ENCODE measurements at regions not wholly inside any gene's neighbourhood (a gene's known extent, or its start where the extent isn't known, plus 50 kb on each side); places are given as distances from the start of the nearest gene placed in this dataset.

GRCh38 chr4:28822163-28822562, 1898.0 kb upstream of the PCDH7 start:
- no peak for TF ChIP-seq CTCF (conservative IDR thresholded peaks at IDR 0.05 in 1 of 2, IDR thresholded peaks at IDR 0.05 in 1 of 2; ENCODE audit: low read depth in 1 of 2, low read length in 2 of 2)
- Histone ChIP-seq H3K4me2 (ENCODE audit: extremely low read depth, insufficient read depth, low read length) (no peak overlapping the region), H3K4me3 (replicated peaks in 1 of 4; ENCODE audit: control extremely low read depth in 1 of 4, insufficient read depth in 1 of 4, low read depth in 3 of 4, low read length in 4 of 4) (no peak overlapping the region), H3K9ac (ENCODE audit: insufficient read depth, low read length) (no peak overlapping the region), H2AFZ (ENCODE audit: low read length) (no peak overlapping the region), H3K36me3 (ENCODE audit: control insufficient read depth, insufficient read depth, low read length) (no peaks in the 10 kb centered on the region), H4K20me1 (ENCODE audit: control insufficient read depth, extremely low read depth, insufficient read depth, low read length) (no peaks in the 10 kb centered on the region), H3K4me1 (ENCODE audit: control insufficient read depth, extremely low read depth, insufficient read depth, low read length) (no peaks in the 10 kb centered on the region), H3K9me3 (ENCODE audit: control insufficient read depth, insufficient read depth, low read depth, low read length) (no peaks in the 10 kb centered on the region), H3K27me3 (ENCODE audit: control insufficient read depth, insufficient read depth, low read length) (no peaks in the 10 kb centered on the region), H3K27ac (ENCODE audit: insufficient read depth, low read length) (no peak overlapping the region), H3K79me2 (ENCODE audit: control insufficient read depth, insufficient read depth, low read length) (no peaks in the 10 kb centered on the region)
- DNase-seq (ENCODE audit: low read depth in 2 of 2) = no peak

DNA sequence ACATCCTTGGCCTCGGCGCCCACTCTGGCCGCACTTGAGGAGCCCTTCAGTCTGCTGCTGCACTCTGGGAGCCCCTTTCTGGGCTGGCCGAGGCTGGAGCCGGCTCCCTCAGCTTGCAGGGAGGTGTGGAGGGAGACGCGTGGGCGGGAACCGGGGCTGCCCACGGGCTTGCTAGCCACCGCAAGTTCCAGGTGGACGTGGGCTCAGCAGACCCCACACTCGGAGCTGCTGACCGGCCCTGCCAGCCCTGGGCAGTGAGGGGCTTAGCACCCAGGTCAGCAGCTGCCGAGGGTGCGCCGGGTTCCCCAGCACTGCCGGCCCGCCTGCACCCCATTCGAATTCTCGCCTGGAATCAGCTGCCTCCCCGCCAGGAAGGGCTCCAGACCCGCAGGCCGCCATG, 1892.3 kb upstream of the PCDH7 start:
- H3K9ac ChIP-seq (ENCODE audit: insufficient read depth, low read length) = no peak overlapping the region
- H2AFZ ChIP-seq (ENCODE audit: low read length) = no peak overlapping the region
- no peak for DNase-seq (ENCODE audit: low read depth in 2 of 2)
- H3K36me3 ChIP-seq (ENCODE audit: control insufficient read depth, insufficient read depth, low read length) = no peaks in the 10 kb centered on the region
- H3K4me1 ChIP-seq (ENCODE audit: control insufficient read depth, extremely low read depth, insufficient read depth, low read length) = no peaks in the 10 kb centered on the region
- no peak overlapping the region for H3K4me2 ChIP-seq (ENCODE audit: extremely low read depth, insufficient read depth, low read length)
- H3K27ac ChIP-seq (ENCODE audit: insufficient read depth, low read length) = no peak overlapping the region
- no peaks in the 10 kb centered on the region for H3K9me3 ChIP-seq (ENCODE audit: control insufficient read depth, insufficient read depth, low read depth, low read length)
- no peaks in the 10 kb centered on the region for H3K27me3 ChIP-seq (ENCODE audit: control insufficient read depth, insufficient read depth, low read length)
- H4K20me1 ChIP-seq (ENCODE audit: control insufficient read depth, extremely low read depth, insufficient read depth, low read length) = no peaks in the 10 kb centered on the region
- no peaks in the 10 kb centered on the region for H3K79me2 ChIP-seq (ENCODE audit: control insufficient read depth, insufficient read depth, low read length)
- H3K4me3 ChIP-seq (replicated peaks in 1 of 4; ENCODE audit: control extremely low read depth in 1 of 4, insufficient read depth in 1 of 4, low read depth in 3 of 4, low read length in 4 of 4) = no peak overlapping the region
- no peak for TF ChIP-seq CTCF (conservative IDR thresholded peaks at IDR 0.05 in 1 of 2, IDR thresholded peaks at IDR 0.05 in 1 of 2; ENCODE audit: low read depth in 1 of 2, low read length in 2 of 2)
- no peak for TF ChIP-seq EZH2 (IDR thresholded peaks at IDR 0.05; ENCODE audit: low read length, missing control alignments)

DNA sequence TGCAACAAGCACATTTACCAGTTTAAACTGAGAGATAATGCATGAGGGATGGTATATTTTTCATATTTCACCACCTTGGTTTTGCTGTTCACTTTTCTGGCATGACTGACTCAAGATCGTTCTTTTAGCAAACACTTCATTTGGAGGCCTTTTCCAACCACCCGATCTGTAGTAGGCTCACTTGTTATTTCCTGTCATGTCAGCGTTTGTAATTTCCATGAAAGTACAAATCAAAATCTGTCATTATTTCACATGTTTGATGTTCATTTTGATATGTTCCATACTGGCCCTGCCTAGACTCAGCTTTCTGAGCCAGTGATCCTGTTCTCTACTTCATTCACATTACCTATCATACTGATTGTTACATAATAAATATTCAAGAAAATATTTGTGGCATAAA, 1888.3 kb upstream of the PCDH7 start:
- TF ChIP-seq CTCF (conservative IDR thresholded peaks at IDR 0.05 in 1 of 2, IDR thresholded peaks at IDR 0.05 in 1 of 2; ENCODE audit: low read depth in 1 of 2, low read length in 2 of 2) = no peak
- Histone ChIP-seq H3K9me3 (ENCODE audit: control insufficient read depth, insufficient read depth, low read depth, low read length) (no peaks in the 10 kb centered on the region), H4K20me1 (ENCODE audit: control insufficient read depth, extremely low read depth, insufficient read depth, low read length) (no peaks in the 10 kb centered on the region), H3K4me1 (ENCODE audit: control insufficient read depth, extremely low read depth, insufficient read depth, low read length) (no peaks in the 10 kb centered on the region), H3K27ac (ENCODE audit: insufficient read depth, low read length) (no peak overlapping the region), H2AFZ (ENCODE audit: low read length) (no peak overlapping the region), H3K36me3 (ENCODE audit: control insufficient read depth, insufficient read depth, low read length) (no peaks in the 10 kb centered on the region), H3K27me3 (ENCODE audit: control insufficient read depth, insufficient read depth, low read length) (no peaks in the 10 kb centered on the region), H3K4me2 (ENCODE audit: extremely low read depth, insufficient read depth, low read length) (no peak overlapping the region), H3K9ac (ENCODE audit: insufficient read depth, low read length) (no peak overlapping the region), H3K4me3 (replicated peaks in 1 of 4; ENCODE audit: control extremely low read depth in 1 of 4, insufficient read depth in 1 of 4, low read depth in 3 of 4, low read length in 4 of 4) (no peak overlapping the region), H3K79me2 (ENCODE audit: control insufficient read depth, insufficient read depth, low read length) (no peaks in the 10 kb centered on the region)
- DNase-seq (ENCODE audit: low read depth in 2 of 2) = no peak

Data from fibroblast of lung (primary cell).